Kasumi-1 (cell line): ENCODE measurements at regions not wholly inside any gene's neighbourhood (a gene's known extent, or its start where the extent isn't known, plus 50 kb on each side); places are given as distances from the start of the nearest gene placed in this dataset.
A peak's percentile ranks its signal among the peaks of the same experiment; 100 is the strongest.
"Not testable (repeated sequence)": the region's sequence is repeated elsewhere in the genome, so short reads cannot be mapped to it uniquely, and the experiment has no call there.

Experiments
- DNase-seq, 2 experiments: peaks; one replicate each; lab custom pipeline; 2025; lab: John Stamatoyannopoulos, UW

DNA sequence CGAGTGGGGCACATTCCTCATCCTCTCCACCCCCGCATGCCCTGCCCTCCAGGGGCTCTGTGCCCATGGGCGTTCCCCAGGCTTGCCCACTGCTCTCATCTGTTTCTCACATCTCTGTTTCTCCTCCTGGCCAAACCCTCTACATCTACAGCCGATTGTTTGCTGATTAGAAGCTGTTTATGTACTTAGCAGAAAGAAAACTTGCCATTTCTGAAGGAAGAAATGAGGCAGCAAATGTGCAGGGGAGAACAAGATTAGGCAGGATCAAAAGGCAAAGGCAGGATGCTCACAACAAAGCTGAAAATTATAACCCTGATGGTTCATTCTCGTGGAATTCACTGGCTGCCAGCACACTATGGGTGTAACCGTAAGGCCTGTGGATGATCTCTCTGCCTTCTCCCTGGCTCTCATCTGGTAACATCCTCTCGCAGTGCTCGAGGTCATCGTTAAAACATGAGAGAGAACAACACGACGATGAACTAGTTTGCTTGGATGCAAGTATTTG is 111.6 kb upstream of the KLF14 start:
- DNase-seq, result no peak

DNA sequence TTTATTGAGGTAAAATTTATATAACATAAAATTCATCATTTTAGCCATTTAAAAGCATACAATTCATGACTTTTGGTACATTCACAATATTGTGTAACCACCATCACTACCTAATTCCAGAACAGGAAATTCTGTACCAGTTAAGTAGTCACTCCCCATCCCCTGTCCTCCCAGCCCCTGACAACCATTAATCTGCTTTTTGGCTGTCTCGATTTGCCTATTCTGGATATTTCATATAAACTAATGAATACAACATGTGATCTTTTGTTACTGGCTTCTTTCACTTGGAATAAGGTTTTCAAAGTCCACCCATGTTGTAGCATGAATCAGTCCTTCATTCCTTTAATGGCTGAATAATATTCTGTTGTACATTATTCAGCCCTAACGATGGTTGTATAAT is 115.6 kb upstream of the KLF14 start:
- DNase-seq, result no peak

DNA sequence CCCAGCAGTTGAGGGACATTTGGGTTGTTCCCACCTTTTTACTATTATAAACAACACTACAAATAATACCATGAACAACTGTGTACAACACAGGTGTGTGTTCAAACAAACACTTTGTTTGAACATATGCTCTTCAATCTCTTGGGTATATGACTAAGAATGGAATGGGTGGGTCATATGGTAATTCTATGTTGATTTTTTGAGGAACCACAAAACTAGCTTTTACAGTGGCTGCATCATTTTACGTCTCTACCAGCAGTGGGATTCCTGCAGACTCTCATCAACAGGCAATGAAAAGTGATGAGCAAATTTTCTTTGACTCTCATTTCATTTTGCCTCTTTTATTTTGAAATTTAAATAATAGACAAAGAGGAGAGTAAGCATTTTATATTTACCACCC is 116.9 kb upstream of the KLF14 start:
- DNase-seq, result no peak

DNA sequence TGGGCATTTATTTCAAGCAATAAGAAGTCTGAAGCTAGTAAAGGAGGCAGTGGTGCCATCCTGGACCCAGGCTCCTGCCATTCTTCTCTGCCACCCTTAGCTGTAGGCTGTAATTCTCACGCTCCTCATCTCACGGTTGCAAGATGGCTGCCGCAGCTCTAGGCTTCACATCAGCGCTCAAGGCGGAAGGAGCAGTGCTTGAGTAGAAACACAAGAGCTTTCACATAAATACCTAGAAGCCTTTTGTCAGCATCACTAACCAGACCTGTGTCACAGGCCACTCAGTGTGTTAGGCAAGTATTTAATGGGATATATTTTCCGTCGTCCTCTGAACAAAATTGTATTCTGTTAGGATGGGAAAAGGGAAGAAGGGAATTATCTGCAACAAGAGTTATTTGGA is 118.9 kb upstream of the KLF14 start:
- no peak for DNase-seq

DNA sequence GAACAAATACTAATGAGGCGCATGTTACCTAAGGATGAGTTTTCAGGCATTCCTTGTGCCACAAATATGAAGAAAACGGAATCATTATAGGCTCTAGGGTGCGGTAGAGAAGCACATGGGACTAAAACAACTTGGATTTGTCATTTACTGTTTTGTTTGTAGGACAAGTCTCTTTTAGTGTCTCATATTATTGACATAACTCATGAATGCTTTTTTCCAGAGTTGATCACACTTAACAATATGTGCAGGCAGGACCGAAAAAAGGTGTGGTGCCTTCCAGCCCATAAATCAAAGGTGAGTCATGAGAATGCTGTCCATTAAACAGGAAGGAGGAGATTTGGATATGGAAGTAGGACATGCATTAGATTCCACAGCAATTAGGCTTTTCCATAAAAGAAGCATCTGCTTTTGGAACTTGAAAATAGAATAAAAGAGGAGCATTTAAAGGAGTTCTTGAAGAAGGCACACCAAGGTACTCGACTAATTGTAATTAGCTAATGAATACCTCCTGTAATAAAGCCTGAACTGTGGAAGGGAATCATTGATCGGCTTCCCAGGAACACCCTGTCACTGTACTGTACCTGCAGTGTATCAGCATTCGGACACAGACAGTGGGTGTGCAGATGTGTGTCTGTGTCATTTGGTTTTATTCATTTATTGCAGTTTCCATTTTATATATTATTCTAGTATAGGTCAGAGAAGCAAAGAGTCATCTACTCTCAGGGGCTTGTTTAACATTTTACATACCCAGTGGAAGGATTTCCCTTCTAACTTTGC is 119.7 kb upstream of the KLF14 start:
- DNase-seq, result no peak

DNA sequence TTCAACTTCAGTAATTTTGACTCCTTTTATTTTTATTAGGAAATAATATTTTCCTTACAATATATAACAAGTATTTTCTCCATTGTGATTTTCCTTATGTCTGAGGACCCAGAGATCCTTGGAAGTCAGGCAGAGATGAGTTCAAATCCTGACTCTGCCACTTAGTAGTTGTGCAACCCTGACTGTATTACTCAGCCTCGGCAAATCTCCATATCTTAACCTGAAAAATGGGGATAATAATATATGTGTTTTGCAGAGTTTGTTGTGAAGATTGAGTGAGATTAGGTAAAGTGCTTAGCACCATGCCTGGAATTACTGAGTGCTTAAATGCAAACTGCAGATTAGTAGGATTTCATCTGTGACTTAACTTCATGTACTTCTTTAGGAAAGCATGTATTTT is 120.5 kb upstream of the KLF14 start:
- DNase-seq, result no peak

DNA sequence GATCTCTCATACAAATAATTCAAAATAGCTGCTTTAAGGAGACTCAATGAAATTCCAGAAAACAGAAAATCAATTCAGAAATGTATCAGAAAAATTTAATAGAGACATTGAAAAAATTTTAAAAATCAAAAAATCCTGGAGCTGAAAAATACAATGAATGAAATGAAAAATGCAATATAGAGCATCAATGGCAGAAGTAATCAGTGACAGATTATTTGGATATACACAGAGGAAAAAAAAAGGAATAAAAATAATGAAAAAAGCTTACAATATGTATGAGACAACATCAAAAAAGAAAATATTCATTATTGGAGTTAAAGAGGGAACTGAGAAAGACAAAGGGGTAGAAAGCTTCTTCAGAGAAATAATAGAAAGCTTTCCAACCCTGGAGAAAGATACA is 122.9 kb upstream of the KLF14 start:
- DNase-seq, result no peak

DNA sequence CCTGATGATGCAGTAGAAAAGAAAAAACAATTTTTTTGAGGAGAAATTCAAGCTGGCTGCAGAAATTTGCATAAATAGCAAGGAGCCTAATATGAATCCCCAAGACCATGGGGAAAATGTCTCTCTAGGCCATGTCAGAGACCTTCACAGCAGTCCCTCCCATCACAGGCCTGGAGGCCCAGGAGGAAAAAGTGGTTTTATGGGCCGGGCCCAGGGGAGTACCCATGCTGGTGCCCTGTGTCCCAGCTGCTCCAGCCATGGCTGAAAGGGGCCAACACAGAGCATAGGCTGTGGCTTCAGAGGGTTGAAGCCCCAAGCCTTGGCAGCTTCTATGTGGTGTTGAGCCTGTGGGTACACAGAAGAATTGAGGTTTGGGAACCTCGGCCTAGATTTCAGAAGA is 126.8 kb upstream of the KLF14 start:
- not testable (repeated sequence) for DNase-seq

DNA sequence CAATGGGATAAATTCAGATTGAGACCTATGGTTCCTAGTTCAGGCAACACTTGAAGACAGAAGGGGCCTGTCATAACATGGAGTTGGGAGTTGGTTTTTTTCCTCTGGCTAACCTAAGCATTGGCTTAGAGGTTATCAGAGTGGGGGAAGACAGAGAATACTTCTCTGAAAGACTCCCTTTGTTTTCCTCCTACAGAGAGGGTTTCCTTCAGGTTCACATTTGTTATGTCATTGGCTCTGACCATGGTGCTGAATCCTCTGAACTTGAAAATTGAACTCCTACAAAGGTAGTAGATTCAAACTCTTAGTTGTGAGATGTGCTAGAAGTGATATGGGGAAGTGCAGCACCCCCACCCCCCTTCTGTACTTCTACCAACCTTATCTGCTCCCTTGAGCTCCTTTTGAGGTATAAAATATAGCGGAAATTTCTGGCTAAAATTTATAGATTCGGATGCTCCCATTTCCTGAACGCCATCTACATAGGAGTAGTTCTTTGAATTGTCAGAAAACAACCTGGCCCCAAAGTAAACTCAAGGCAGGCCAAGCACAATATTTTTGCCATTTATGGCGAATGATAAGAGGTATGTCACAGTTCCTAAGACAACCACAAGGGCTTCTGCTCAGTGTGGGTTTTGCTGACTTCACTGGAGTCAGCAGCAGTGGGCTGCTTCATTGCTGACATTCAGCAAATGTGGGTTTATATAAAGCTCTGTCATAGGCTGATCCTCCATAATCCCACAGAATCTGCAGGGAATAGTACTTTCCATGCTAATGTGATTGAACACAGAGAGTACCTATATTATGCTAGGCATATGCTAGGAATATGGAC is 131.6 kb upstream of the KLF14 start:
- DNase-seq, result peak; percentile 52 to 54

DNA sequence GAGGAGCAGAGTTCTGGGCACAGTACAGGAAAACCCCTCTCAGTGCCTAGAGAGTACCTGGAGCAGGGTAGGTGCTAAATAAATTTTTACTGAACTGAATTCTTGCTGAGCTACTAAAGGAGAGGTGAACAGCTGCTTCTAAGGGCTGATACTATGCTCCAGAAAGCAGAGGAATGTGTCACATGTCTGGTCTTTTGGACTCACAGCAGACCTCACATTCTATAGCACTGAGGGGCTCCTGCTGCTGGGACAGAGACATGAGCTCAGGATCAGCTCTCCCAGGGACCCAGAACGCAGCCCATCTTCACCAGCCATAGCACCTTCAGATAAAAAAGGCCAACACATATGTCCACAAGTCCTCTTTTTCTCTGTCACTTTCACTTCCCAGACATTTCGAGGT is 133.0 kb upstream of the KLF14 start:
- DNase-seq, result no peak

DNA sequence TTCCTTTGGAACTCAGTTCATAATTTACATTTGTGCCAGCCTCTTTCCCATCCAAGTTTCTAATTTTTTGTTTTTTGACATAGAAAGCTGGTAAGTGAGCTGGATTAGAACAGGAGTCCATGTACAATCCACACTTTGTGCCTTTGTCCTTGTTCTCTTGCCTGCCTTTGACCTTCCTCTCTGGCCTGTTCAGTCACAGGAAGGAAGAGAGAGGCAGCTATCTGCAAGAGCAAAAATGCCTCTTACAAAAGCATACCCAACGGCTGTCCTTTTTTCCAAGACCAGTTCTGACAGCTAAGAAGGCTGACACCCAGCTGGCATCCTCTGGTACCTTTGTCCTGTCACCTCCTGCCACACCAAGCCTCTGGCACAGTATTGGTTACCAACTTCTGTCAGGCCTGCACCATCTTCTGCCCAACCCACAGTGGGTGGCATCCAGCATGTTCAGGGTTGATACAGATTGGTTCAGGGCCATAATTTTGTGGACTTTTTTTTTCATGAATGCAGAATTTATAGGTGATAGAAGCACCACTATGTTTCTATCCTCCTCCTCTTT is 133.7 kb upstream of the KLF14 start:
- no peak for DNase-seq

DNA sequence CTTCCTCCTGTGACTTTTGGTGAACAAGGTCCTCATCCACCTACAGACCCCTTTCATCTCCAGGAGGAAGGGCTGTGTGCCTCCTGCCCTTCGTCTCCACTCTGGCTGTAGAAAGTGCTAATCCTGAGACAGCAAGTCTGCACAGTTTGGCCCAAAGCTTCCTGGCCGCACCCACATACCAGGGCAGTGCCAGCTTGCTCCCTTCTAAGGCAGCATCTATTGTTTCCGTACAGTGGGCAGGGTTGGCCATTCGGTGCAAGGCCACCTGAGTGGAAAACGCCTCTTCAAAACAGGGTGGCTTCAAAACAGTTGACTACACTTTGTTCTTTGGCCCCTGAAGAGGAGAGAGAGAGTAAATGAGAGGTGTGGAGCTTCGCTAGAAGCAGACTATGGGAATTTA is 134.1 kb upstream of the KLF14 start:
- DNase-seq, result no peak

DNA sequence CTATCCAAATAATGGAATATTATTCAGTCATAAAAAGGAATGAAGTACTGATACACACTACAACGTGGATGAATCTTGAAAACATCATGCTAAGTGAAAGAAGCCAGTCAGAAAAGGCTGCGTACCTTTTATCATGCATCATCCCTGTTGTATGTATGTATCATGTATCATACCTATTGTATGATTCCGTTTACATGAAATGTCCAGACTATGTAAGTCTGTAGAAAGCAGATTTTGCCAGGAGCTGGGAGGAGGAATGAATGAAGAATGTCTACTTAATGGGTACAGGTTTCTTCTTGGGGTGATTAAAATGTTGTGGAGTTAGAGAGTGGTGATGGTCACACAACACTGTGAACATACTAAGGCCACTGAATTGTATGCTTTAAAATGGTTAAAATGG is 135.9 kb upstream of the KLF14 start:
- no peak for DNase-seq

DNA sequence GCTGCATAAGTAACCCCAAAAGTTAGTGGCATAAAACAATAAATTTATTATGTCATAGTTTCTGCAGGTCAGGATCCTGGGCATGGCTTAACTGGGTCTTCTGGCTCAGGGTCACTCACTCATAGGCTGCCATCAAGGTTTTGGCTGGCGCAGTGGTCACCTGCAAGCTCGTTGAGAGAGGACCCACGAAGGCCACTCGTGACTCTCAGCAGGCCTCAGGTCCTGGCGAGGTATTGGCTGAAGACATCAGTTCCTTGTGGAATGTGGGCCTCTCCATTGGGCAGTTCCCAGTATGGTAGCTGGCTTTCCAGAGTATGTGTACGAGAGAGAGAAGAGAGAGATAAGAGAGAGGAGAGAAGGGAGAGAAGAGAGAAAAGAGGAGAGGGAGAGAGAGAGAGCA is 138.3 kb upstream of the KLF14 start:
- no peak for DNase-seq

DNA sequence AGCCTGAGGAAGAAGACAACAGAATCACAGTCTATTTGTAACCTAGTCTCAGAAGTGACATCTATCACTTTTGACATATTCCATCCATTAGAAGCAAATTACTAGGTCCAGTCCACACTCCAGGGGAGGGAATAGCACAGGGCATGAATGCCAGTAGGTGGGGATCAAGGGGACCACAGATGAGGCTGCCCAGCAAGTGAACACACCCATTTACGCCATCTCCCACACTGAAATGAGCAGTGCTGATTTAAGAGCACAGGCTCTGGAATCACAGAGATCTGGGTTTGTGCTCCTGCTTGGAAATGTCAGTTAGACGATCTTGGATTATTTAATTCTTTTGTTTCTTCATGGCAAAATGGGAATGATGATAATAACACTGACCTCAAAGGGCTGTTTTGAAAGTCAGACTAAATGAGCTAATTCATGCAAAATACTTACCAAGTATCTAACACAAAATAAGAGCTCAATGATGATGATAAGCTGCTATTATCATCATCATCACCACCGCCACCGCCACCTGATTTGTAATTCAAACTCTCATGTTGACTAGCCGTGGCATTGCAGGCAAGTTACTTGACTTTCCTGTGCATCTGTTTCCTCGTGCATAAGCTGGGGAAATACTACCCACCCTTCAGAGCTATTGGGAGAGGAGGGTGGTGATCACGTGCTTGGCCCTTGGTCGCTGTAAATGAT is 138.9 kb upstream of the KLF14 start:
- no peak for DNase-seq

DNA sequence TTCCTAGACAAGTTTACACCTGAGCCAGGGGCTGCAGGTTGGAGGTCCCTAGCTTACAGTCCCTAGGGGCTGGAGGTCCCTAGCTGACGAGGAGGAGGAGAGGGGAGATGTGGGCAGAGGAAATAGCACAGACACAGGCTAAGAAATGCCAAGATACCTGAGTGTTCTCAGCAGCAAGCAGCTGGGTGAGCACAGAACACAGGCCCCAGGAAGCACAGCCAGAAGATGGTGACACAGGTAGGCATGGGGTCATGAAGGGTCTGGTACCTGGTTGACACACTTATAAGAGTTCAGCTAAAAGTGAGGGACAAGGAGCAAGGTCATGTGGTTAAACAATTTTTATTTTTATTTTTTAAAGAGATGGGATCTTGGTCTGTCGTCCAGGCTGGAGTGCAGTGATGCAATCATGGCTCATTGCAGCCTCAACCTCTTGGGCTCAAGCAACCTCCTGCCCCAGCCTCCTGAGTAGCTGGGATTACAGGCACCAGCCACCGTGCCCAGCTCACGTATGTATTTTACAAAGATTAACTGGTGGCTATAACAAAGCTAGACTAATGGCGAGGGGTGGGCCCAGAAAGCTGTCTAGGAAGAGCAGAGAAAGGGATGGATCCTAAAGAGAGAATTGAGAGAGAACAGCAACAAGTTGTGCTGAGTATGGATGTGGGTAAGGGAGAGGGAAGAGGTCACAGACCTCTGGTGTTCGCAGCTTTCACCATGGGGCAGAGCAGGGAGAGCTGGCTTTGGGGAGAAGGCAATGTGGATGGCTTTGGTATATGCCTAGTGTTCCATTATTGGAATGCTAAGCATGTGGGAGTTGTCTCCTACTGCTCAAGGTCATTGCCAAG is 140.3 kb upstream of the KLF14 start:
- no peak for DNase-seq

DNA sequence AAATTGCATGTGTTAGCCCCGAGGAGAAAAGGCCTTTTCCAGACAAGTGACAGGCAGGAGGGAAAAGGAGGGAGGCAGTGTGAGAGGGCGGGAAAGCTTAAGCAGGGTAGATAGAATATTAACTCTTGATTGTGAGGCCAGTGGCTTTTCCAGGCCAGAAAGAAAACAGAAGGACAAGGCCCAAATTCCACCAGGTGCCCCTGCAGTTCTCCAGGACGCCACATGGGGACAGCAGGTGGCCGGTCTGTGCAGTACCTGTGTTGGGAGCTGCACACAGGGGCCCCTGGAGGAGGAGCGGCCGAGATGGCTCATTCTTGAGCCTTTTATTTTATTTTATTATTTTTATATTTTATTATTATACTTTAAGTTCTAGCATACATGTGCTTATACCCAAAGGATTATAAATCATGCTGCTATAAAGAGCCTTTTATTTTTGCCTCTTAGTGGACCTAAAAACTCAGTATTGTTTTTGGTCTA is 141.3 kb upstream of the KLF14 start:
- DNase-seq, result no peak

DNA sequence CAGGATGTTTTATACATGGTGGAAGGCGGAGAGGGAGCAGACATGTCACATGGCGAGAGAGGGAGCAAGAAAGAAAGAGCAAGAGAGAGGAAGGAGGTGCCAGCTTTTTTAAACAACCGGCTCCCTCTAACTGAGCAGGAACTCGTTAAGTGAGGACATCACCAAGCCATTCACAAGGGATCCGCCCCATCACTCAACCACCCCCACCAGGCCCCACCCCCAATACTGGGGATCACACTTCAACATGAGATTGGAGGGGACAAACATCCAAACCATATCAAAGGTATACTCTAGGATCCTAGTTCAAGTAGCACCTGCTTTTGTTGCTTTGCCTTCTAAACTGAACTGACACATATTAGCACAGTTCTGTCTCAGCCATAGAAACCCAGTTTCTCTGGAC is 141.9 kb upstream of the KLF14 start:
- no peak for DNase-seq

DNA sequence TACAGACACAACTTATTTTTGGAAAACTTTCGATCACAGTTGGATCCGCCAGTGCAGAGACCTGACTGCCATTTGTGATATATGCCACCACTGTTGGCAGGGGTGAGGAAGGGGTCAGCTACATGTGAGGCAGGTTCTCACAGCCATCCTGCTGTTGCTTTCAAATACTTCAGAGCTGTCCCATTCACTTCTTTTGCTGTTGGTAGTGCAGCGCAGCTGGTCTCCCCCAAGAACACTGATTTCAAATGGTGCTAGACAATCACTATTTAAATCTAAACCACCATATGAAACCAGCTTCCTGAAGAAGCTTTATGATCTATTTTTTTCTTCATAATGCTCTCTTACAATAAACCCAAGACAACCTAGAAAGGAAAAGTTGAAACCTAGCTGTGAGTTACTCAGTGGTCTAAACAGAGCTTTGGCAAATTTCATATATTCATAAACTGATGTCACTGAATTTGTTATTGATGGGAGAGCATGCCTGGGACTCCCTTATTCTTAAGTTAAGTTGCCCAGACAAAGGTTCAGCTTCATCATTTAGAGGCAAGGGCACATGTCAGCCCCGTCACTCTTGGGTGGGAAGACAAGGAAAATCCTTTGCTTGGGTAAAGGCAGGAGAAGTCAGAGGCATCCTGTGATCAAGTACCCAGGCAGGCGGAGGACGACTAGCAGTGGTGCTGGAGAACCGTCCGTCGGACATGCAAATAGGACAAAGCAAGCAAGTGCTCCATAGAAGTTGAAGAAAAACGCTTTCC is 143.4 kb upstream of the KLF14 start:
- no peak for DNase-seq

DNA sequence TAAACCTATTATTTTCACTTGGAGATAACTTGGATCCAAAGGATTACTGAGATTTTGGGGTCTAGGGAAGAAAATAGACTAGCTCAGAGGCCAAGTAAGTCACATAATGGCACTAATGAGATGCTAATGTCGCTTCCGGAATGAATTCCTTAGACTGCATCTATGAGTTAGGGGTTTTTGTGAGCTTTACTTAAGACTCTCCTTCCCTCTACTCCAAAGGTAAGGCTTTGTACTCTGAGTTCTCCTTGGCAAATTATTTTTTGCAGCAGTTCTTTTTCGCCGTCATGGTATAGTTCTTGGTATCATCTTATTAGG is 143.9 kb upstream of the KLF14 start:
- no peak for DNase-seq

DNA sequence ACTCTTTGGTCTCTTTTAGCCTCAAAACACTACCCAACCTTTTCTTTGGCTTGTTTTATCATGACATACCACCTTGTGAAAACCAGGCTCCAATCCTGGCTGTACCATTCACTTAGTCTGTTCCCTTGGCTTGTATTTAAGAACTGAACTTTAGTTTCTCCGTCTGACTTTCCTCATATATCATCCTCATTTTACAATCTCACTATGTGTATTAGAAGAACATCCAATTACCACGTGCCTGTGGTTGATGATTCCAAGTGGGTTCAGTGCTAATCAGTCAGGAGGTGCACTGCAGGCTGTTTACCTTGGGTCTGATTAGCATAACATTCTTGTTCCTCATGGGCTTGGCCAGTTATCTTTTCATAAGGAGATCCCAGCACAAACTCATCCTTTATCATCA is 144.8 kb upstream of the KLF14 start:
- DNase-seq, result no peak
